Kidney capillary endothelial cell (primary cell): ENCODE measurements at regions not wholly inside any gene's neighbourhood (a gene's known extent, or its start where the extent isn't known, plus 50 kb on each side); places are given as distances from the start of the nearest gene placed in this dataset.
"Not testable (repeated sequence)": the region's sequence is repeated elsewhere in the genome, so short reads cannot be mapped to it uniquely, and the experiment has no call there.

Experiments
- DNase-seq: peaks from one replicate; pipeline ENCODE4 v3.0.0-alpha.2; 2018; ENCODE audit warnings: low spot score

DNA sequence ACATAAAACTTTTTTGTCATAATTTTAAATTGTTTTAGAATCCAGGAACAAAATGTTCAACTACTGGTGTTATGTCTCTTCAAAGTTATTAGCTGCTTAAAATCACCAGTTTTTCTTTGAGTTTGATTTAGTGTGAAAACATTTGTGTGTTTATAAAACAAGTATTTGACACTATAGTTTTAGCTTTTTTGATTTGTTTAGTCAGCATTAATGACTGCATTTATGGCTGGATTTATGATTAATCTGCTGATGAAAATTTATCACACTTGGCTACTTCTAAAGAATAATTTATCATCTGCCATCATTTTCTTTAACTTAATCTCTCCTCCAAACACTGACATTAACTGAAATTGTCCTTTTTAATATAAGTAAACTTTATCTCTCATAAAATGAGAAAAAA is 1465.9 kb upstream of the SLC10A2 start:
- DNase-seq, result no peak

DNA sequence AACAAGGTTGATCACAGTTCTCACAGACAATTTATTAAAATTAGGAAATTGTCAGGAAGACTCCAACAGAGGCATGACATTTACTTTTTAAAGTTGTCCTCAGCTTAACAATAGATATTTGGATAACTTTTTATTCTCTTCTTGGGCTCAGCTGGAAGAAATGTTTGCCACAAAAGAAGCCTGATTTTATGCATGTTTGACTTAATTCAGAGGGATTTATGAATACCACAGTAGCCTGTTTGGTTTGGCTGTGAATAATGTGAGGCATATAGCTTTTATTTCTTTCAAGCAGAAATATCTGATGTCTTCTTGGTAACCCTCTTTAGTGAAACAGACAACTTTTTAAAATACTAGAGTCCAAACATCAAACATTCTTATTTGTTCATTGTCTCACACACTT is 1464.5 kb upstream of the SLC10A2 start:
- no peak for DNase-seq

DNA sequence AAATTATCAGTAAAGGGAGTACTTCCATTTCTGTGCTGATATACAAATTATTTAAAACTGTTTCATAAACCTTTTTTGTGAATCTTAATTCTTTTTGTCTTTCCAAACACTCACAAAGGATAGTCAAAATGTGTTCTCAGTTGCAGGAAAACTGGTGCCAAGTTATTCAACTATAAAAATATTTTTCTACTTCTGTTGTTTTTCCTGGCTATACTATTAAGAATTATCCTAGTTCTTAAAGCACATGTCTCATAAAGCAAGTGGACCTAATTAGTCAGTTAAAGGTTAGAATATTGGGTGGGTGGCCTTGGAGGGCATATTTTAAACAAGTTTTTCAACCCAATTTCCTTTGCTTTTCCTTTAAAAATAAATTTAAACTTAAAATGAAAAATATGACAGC is 1460.3 kb upstream of the SLC10A2 start:
- no peak for DNase-seq

DNA sequence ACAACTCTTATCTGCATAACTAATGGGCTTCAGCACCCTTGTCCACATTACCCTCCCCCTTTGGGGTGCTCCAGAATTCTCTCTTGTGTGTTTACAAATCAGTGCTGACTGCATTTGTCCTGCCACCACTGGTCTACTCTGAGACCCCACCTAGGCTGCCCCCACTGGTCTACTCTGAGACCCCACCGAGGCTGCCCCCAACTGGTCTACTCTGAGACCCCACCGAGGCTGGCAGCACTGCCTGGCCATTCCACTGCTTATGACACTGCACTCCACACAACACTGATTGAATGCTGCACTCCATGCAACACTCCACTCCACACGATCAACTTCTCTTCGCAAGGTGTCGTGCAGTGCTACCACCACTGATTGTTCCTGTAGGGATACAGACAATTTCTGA is 1459.2 kb upstream of the SLC10A2 start:
- DNase-seq, result no peak

DNA sequence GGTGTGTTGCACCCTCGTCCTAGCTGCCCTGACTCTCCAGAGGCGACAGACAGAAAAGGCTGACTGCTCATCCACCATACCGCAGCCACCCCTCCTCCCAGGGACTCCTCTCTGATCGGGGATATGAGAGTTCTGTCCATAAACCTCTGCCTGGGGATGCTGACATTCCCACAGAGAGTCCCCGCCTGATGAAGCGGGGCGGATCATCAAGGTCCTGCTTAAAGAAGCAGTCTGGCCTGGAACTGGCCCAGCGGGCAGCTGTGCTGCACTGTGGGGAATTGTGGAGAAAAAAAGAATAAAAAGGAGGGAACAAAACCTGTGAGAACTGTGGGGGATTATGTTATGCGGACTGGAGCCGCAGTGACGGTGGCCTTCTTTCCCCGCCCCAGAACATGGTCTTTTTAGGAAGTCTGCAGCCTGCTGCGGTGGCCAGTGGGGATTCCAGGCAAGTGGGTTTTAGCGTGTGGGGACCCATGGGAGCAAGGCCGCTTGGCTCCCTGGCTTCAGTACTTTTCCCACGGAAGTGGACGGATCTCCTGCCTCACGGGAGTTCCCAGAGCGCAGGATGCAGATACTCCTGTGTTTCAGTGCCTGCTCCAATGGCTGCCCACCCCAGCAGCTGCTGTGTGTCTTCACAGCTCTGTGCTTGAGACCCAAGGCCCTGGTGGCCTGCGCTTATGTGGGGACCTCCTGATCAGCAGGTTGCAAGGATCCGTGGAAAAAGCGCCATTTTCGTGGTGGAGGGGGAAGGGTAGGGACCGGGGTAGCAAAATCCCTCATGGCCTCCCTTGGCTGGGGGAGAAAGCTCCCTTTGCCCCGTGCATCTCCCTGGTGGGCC is 1456.2 kb upstream of the SLC10A2 start:
- DNase-seq, result no peak

DNA sequence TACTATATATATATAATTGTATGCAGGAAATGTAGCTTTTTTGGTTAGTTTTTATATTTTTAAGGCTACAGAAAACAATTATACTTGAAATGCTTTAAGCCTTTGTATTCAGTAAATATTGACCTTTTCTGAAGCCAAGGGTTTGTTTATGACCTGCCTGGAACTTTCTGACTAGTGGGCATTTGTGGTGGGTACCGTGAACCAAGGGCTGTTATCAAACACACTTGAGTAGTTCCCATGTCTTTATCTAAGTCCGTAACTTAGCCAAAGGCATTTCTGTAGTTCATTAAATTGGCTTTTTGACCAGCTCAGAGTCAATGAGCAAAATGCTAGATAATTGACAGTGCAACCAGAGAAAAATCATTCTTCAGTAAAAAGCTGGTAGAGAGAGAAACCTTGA is 1444.2 kb upstream of the SLC10A2 start:
- no peak for DNase-seq

DNA sequence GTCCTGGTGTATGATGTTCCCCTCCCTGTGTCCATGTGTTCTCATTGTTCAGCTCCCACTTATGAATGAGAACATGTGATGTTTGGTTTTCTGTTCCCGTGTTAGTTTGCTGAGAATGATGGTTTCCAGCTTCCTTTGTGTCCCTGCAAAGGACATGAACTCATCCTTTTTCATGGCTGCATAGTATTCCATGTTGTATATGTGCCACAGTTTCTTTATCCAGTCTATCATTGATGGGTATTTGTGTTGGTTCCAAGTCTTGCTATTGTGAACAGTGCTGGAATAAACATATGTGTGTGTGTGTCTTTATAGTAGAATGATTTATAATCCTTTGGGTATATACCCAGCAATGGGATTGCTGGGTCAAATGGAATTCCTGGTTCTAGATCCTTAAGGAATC is 1427.3 kb upstream of the SLC10A2 start:
- DNase-seq, result not testable (repeated sequence)

DNA sequence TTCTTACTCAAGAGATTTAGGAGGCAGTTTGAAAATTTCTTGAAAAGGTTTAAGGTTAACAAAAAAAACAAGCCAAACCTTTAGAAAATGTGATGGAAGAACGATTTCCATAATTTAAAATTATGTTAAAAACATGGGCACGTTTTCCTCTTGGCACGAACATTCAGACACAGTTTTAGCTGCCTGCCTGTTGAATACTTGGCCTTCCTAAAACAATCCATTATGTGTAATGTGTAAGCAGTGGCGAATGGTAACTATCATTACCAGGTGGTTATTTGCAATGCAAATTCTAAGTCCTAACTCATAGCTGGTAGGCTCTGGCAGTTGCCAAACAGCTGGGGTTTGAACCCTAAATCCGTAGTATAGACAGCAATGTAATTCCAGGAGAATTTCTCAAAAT is 1425.7 kb upstream of the SLC10A2 start:
- no peak for DNase-seq

DNA sequence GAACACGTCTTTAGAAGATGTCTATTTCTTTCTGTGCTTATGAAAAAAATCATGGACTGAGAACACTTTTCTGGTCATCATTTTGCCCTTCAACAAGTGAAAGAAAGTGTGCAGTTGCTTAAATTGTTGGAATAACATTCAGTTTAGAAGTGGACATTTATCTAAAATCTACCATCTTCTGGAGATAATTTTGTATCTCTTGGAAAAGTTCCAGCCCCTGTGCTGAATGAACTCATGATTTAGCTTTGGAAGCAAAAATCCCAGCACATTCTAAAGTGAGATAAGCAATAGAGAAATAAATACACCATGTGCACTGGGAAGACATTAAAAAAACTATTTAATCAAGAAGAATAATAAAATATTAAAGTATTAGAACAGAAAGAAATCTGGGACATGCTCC is 1420.8 kb upstream of the SLC10A2 start:
- no peak for DNase-seq

DNA sequence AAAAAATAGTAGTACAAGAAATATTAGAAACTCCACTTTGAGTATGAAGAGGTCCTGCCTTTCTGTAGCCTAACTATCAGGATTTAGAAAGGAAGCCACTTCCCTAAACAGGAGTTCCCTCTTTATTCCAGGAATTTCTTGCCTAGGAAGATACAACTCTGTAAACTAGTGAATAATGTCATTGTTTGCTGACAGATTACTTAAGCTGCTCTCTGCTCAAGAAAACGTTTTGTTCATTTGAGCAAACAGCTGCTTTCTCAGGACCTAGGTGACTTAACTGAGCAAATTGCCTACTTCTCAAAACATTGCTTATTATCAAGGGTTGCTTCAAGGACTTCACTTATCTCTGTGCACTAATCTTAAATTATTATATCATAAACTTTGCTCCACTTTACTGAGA is 1419.4 kb upstream of the SLC10A2 start:
- DNase-seq, result no peak

DNA sequence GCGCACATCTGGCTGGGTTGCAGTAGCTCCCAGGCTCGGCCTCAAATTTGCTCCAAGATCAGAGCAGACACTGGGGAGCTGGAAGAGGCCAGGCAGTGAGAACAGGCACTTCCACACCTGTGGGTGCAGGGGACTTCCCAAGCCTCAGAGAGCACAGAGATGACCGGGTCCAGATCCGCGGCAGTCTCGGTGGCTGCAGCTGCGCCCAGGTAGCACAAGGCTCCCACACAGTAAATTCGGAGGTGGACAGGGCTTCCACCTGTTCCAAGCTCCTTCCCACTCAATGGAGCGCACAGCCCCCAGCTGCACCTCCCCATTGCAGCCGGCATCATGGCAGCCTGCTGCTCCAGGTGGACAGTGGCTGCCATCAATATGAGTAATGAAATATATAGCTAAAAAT is 1417.4 kb upstream of the SLC10A2 start:
- DNase-seq, result no peak

DNA sequence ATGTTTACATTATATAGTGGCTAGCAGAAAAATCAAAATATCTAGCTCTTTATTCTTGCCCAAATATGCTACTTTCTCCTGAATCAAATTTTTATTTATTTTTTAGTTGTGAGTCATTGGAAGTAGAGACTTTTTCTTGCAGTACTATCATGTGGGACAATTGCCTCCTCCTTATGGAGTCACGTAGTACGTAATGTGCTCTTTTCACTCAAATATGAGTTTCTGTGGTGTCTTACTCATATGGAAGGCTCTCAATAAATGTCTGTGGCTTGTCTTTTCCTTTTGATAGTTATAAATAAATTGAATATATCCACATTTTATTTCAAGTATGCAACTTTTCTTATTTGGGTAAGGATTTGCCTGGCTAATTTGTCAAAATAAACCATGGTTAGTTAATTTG is 1411.0 kb upstream of the SLC10A2 start:
- DNase-seq, result no peak

DNA sequence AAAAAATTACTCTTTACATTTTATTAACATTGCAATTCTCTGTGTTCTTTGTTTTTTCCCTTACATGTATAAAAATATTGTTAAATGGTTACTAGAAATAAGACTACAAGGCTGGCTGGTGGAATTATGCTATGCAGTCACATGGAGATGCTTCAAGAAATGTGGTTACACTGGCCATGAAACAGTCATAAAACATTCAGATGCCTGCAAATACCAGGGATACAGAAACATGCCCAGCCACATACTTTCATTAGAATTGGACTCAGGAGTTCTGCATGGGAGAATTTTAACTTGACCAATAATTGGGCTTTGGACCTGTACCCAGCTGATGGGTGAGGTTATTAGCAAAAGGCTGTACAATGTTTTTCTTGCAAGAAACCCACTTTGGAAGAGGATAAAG is 1407.7 kb upstream of the SLC10A2 start:
- DNase-seq, result no peak

DNA sequence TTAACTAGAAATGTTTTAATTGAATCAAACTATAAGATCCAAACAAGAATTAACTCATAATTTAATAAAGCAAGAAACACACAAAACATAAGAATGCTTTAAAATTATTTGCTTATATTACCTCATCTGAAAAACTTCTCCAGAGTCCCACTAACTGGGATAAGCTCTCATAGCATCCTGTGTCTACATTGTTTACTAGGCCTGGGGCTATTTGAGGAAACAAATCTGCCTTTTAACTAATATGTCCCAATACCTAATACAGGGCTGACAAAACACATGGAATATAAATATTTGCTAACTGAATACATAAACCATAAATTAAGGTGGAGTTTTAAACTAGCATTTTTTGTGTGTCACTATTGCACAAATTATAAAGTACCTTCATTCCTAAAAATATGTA is 1399.8 kb upstream of the SLC10A2 start:
- no peak for DNase-seq

DNA sequence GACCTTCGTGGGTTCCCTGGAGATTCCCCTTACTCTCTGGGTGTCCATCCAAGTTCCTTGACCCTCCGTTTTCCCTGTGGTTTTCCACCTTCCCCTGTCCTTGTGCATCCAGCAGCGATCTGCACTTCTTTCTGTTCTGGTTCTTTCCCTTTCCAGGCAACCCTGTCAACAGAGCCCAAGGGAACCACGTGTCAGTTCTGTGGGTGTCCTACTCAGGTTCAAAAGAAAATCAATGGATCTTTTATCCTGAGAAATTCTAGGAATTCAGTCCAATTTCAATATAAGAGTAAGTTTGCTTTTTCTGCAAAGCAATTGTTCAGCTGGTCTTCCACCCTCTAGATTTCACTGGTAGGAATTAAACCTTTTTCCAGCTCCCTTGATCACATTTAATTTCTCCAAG is 1394.8 kb upstream of the SLC10A2 start:
- DNase-seq, result no peak

DNA sequence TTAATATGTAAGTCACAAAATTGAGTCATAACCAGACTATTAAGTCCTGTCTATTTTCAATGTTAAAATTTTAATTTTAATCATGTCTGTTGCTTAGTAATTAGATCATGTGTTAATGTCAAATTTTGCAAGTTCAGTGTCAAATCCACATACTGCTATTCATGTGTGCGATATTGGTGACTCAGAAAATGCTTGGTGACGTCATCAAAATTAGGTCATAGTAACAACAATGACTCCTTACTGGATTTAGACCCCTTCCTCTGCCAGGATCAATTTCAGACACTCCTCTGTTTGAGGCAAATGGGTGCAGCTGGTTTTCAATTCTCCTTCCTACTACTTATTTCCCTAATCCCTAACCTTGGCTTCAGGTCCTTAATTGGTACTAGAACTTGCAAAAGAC is 1394.3 kb upstream of the SLC10A2 start:
- no peak for DNase-seq

DNA sequence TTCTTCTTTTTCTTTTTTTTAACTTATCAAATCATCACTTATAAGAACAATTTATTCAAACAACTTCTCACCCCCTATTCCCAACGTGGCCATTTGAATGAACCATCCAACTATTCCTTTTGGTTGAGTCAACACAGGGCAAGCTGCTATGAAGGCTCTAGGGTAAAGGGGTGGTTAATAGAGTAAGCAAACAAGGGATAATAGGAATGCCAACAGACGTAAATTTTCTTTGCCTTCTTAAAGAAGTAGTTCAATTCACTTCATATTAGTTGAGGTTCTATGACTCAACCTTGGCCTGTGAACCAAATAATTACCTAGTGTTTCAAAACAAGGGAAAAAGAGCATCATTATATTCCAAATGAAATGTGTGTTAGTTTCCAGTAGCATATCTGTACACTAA is 1383.8 kb upstream of the SLC10A2 start:
- no peak for DNase-seq

DNA sequence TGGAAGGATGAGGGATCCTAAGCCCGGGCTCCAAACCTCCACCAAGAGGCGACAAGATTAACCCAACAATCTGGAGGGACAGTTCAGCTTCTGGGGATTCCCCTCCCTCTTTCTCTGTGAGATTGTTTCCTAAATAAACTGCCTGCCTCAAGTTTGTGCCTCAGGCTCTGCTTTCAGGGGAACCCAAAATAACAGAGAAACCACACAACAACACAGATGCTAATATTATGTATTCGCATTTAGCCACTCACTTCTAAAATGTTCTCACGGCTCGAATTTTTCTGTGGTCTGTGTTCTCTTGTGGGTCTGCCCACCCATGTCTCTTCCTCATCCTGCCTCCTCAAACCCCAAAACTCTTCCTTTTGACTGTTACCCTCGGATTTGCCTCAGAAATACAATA is 1381.1 kb upstream of the SLC10A2 start:
- no peak for DNase-seq

DNA sequence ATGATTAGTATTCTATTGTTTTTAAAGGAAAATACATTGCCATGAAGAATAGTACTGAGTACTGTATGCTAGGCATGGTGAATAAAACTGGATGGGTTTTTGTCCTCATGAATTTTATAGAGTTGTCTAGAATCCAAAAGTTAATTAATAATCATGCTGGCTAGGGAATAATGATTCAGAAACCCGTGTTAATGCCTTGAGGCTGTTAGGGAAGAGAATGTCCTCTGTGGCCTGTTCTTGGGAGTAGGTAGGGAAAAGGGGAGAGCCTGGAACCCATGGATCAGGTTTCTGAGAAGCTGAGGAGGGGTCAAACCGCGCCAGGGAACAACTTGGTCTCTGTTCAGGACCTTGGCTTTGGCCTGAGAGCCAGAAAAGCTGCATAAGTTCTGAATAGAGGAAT is 1376.3 kb upstream of the SLC10A2 start:
- DNase-seq, result no peak

DNA sequence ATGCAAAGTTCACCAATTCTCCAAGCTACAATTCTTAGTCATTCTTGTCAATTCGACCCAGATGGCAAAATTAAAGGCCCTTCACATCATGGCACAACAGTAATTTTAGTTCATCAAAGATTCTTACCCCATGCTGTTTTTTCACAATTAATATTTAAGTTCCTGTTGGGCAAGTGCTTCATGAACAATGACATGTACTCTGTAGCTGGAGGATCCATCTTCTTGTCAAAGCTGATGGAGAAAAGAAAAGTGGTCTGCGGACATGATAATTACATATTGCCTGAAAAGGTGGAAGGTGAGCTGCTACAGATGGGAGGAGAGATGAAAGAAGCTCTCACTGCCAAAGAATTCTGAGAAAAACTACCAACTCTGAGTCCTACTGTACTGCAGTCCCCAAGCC is 1370.3 kb upstream of the SLC10A2 start:
- DNase-seq, result no peak

DNA sequence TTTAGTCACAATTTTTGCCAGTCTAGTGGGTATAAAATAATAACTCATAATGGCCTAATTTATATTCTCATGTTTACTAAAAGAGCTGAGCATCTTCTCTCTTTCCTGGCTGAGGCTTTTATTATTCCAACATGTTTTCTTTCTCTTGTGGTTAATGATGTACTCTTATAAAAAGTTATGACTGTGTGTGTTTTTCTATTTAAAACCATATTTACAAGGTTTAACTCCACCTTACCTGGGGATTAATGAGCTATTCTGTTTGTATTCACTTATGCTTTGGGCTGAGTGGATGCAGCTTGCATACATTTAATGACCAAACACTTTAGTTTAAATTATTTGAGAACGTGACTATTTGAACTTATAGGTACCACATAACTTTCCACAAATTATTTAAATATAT is 1365.7 kb upstream of the SLC10A2 start:
- no peak for DNase-seq

DNA sequence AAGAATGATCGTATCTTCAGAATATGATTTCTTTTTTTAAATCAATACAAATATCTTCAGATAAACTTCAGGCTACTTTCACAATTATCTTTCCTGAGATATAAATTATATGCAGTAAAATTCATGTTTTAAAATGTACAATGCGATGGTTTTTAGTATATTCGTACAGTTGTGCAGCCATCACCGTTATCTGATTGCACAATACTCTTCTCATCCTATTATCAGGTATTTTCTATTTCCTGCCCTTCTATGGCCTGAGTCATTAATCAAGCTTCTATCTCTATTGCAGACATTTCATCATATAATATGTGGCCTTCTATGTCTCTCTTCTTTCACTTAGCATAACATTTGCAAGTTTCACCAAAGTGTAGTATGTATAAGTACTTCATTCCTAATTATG is 1360.2 kb upstream of the SLC10A2 start:
- no peak for DNase-seq

DNA sequence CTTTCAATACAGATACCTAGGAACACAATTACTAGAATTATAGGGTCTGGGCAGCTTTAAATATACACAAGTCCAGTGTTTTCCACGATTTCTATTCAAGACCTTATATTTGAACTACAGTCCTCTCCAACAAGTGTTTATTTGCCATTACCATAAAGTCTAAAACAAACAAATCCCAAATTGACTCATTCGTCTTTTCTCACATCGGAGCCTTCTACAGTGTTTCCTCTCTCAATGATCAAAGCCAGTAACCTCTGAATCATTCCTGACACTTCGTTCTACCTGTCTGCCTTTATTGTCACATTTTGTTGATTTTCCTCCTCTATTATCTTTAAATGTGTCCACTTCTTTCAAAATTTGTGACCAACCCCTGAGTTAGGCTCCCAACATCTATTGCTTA is 1356.5 kb upstream of the SLC10A2 start:
- no peak for DNase-seq

DNA sequence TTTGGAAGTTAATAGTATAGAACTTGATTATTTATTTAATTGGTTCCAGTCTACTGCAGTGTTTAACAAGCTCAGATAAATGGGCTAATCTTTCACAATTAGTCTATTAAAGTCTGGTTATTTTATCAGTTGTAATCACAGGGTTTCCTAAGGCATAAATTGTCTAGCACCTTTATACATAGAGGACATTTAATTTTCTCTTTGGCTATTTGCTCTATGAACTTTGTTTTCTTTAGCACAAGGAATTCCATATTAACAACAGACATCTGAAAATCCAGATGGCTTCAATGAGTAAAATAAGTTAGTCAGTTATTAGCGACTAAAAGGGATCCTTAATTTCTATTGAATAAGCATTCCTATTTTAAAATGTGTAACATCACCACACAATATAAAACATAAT is 1350.8 kb upstream of the SLC10A2 start:
- DNase-seq, result no peak

DNA sequence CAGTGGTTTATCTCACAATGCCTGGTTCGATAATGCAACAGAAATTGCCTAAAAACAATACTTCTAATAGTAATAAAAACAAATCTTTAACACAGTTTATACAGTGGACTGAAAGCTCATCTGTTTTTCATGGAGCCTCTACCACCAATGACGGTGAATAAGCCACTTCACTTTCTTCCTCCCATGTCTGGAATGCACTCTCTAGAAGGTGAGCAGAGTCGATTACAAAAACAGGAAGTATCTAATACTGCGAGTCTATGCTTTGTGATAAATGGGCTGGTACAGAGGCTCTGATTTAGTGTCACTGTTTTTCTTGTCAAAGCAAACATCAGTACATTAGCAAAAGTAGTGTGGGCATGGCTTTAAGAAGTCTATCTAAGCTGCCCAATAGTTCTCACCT is 1348.6 kb upstream of the SLC10A2 start:
- DNase-seq, result no peak
